HepG2 (cell line): ENCODE measurements at regions not wholly inside any gene's neighbourhood (a gene's known extent, or its start where the extent isn't known, plus 50 kb on each side); places are given as distances from the start of the nearest gene placed in this dataset.

Source experiments
- ATAC-seq: fragments of 200-7000 bp; cut with Tn5 transposase; 3 replicates; pipeline ENCODE4 v1.9.1; 2020; ENCODE audit warnings: mild to moderate bottlenecking, moderate library complexity
- BruUV-seq: library from RNA; stranded (reverse); fragments of 400-500 nt; replicated peaks from 2 replicates; lab custom pipeline; 2021; lab: Mats Ljungman, UMichigan
- CTCF ChIA-PET: fragments of 300-600 bp; formaldehyde crosslinking; extraction: SDS; loops from one replicate; lab custom pipeline; 2021; ENCODE audit warnings: low total read pairs, inconsistent platforms, low intra/inter-chr PET ratio; lab: Yijun Ruan, JAX
- POLR2A ChIA-PET: fragments of 350-600 bp; sonication (Branson Sonifier 250); formaldehyde crosslinking; loops from one replicate; lab custom pipeline; 2020; ENCODE audit warnings: antibody characterized with exemption, inconsistent platforms; lab: Yijun Ruan, JAX
- DNase-seq: peaks from one replicate; pipeline ENCODE4 v3.0.0-alpha.2; 2015; ENCODE audit warnings: low spot score
- FAIRE-seq: peaks from 3 replicates; lab custom pipeline; 2011; peaks lifted over from hg19 to GRCh38; lab: Jason Lieb, UNC
- H2AFZ ChIP-seq: one replicate; pipeline ENCODE4 v1.6.1; 2011; ENCODE audit warnings: low read length, inconsistent platforms
- H3K27ac ChIP-seq: fragments of 300-600 bp; 3 replicates; pipeline ENCODE4 v1.8.0; 2011; ENCODE audit warnings: mixed run types, mild to moderate bottlenecking, mixed read lengths, low read length, inconsistent platforms; ENCODE audit not compliant: insufficient read depth; ENCODE audit errors: extremely low read length
- H3K27me3 ChIP-seq, 2 experiments: fragments of 200-600 bp in 1 of 2; 2 replicates in 1 of 2; 3 replicates in 1 of 2; pipeline versions ENCODE4 v1.6.0 to v1.8.0; 2011; ENCODE audit warnings: low read length in 2 of 2, mild to moderate bottlenecking in 2 of 2, moderate library complexity in 2 of 2, inconsistent platforms in 1 of 2; ENCODE audit not compliant: insufficient read depth in 2 of 2, control insufficient read depth in 1 of 2
- H3K36me3 ChIP-seq, 2 experiments: fragments of 200-600 bp in 1 of 2; replicated peaks in 1 of 2; 2 replicates in 1 of 2; 3 replicates in 1 of 2; pipeline versions ENCODE4 v1.5.1 to v1.8.0; 2011; ENCODE audit warnings: low read length in 2 of 2, inconsistent platforms in 1 of 2; ENCODE audit not compliant: insufficient read depth in 2 of 2, control insufficient read depth in 1 of 2
- H3K4me1 ChIP-seq: 2 replicates; pipeline ENCODE4 v1.5.1; 2012; ENCODE audit warnings: low read length, inconsistent platforms; ENCODE audit not compliant: insufficient read depth
- H3K4me2 ChIP-seq: 2 replicates; pipeline ENCODE4 v1.6.0; 2011; ENCODE audit warnings: low read depth, low read length, inconsistent platforms
- H3K4me3 ChIP-seq, 3 experiments: fragments of 200-600 bp in 1 of 3; sonication (generic), shearing (Covaris generic) in 1 of 3; replicated peaks in 1 of 3; 2 replicates each; pipeline ENCODE4 v1.5.1; 2011 to 2016; ENCODE audit warnings: low read length in 3 of 3, inconsistent platforms in 2 of 3, low read depth in 2 of 3, mild to moderate bottlenecking in 2 of 3, control low read depth in 1 of 3, mixed read lengths in 1 of 3; ENCODE audit not compliant: insufficient read depth in 1 of 3
- H3K79me2 ChIP-seq: one replicate; pipeline ENCODE4 v1.6.1; 2011; ENCODE audit warnings: low read length, inconsistent platforms; ENCODE audit not compliant: insufficient read depth
- H3K9ac ChIP-seq: 2 replicates; pipeline ENCODE4 v1.6.0; 2011; ENCODE audit warnings: mild to moderate bottlenecking, low read depth, low read length, inconsistent platforms; ENCODE audit not compliant: insufficient read depth
- H3K9me3 ChIP-seq: 2 replicates; pipeline ENCODE4 v1.5.1; 2012; ENCODE audit warnings: mild to moderate bottlenecking, low read length
- H4K20me1 ChIP-seq: 2 replicates; pipeline ENCODE4 v1.6.0; 2011; ENCODE audit warnings: inconsistent platforms, mild to moderate bottlenecking, low read length, moderate library complexity; ENCODE audit not compliant: insufficient read depth
- AGO1 ChIP-seq: fragments of 200-400 bp; formaldehyde crosslinking; IDR thresholded peaks from 2 replicates; pipeline ENCODE4 v1.6.1; 2017; ENCODE audit warnings: mild to moderate bottlenecking, low read depth, low read length, moderate library complexity; ENCODE audit not compliant: poor library complexity, severe bottlenecking
- DRAP1 ChIP-seq: IDR thresholded peaks from 2 replicates; pipeline ENCODE4 v1.6.1; 2016; ENCODE audit warnings: missing genetic modification reagents, missing compliant biosample characterization
- E2F1 ChIP-seq: sonication (generic); formaldehyde crosslinking; IDR thresholded peaks from 2 replicates; pipeline ENCODE4 v1.5.0; 2020; ENCODE audit warnings: missing genetic modification reagents
- HOXA3 ChIP-seq: sonication (generic); formaldehyde crosslinking; IDR thresholded peaks from 2 replicates; pipeline ENCODE4 v1.5.0; 2020; ENCODE audit warnings: missing genetic modification reagents
- IRF9 ChIP-seq: sonication (generic); formaldehyde crosslinking; IDR thresholded peaks from 2 replicates; pipeline ENCODE4 v1.8.0; 2022; ENCODE audit warnings: missing genetic modification reagents, mild to moderate bottlenecking, borderline replicate concordance
- MLX ChIP-seq: IDR thresholded peaks from 2 replicates; pipeline ENCODE4 v1.6.1; 2016
- MLXIP ChIP-seq: sonication (generic); formaldehyde crosslinking; IDR thresholded peaks from 2 replicates; pipeline ENCODE4 v1.9.0; 2021; ENCODE audit warnings: missing genetic modification reagents, borderline replicate concordance
- NFATC3 ChIP-seq: sonication (generic); formaldehyde crosslinking; IDR thresholded peaks from 2 replicates; pipeline ENCODE4 v1.5.1; 2020; ENCODE audit warnings: mild to moderate bottlenecking, missing genetic modification reagents
- NFE2L2 ChIP-seq: fragments of 150-350 bp; IDR thresholded peaks from 2 replicates; pipeline ENCODE4 v1.6.1; 2014; ENCODE audit warnings: low read length
- PHB2 ChIP-seq: fragments of 450-650 bp; IDR thresholded peaks from 2 replicates; pipeline ENCODE4 v1.6.1; 2018; ENCODE audit not compliant: partially characterized antibody
- SOX6 ChIP-seq, 2 experiments: fragments of 450-650 bp in 1 of 2; sonication (generic) in 1 of 2; formaldehyde crosslinking in 1 of 2; IDR thresholded peaks; 2 replicates each; pipeline versions ENCODE4 v1.4.0 to v1.6.1; 2017 to 2020; ENCODE audit warnings: antibody characterized with exemption in 1 of 2, mild to moderate bottlenecking in 1 of 2, missing genetic modification reagents in 1 of 2
- TEAD3 ChIP-seq: optimal IDR thresholded peaks from 2 replicates; pipeline ENCODE3; 2016; ENCODE audit warnings: borderline replicate concordance
- ZNF260 ChIP-seq: sonication (generic); formaldehyde crosslinking; IDR thresholded peaks from 2 replicates; pipeline ENCODE4 v1.4.0; 2020; ENCODE audit warnings: missing genetic modification reagents, low read depth, mild to moderate bottlenecking, borderline replicate concordance
- ZNF263 ChIP-seq: sonication (generic); formaldehyde crosslinking; IDR thresholded peaks from 2 replicates; pipeline ENCODE4 v1.4.0; 2020; ENCODE audit warnings: missing genetic modification reagents
- ZNF547 ChIP-seq: sonication (generic); formaldehyde crosslinking; IDR thresholded peaks from 2 replicates; pipeline ENCODE4 v1.5.1; 2020; ENCODE audit warnings: mild to moderate bottlenecking, missing genetic modification reagents
- ZNF567 ChIP-seq: sonication (generic); formaldehyde crosslinking; IDR thresholded peaks from 2 replicates; pipeline ENCODE4 v1.8.1; 2023; ENCODE audit warnings: mild to moderate bottlenecking, missing genetic modification reagents, borderline replicate concordance
- ZNF577 ChIP-seq: sonication (generic); formaldehyde crosslinking; IDR thresholded peaks from 2 replicates; pipeline ENCODE4 v1.4.0; 2020; ENCODE audit warnings: mild to moderate bottlenecking, low read depth, missing genetic modification reagents, borderline replicate concordance
- ZNF761 ChIP-seq: sonication (generic); formaldehyde crosslinking; conservative IDR thresholded peaks from 2 replicates; pipeline ENCODE4 v1.4.0; 2020; ENCODE audit warnings: mild to moderate bottlenecking, missing genetic modification reagents
- ZNF782 ChIP-seq: sonication (generic); formaldehyde crosslinking; IDR thresholded peaks from 2 replicates; pipeline ENCODE4 v1.4.0; 2020; ENCODE audit warnings: missing genetic modification reagents, mild to moderate bottlenecking, borderline replicate concordance
- WGBS: methylation state at CpG from one replicate; pipeline ENCODE4 v1.1.6; 2017; ENCODE audit warnings: low lambda C conversion rate; 5-methylcytosine and 5-hydroxymethylcytosine counted together
- in situ Hi-C: cut with HindIII; loops from 2 replicates; pipeline ENCODE4 v1.10.0; 2017; ENCODE audit warnings: low pct_unique_long_range_greater_than_20kb; ENCODE audit not compliant: extremely low pct_ligation_motif_present
- intact Hi-C: fragments of 100-400 bp; cut with micrococcal nuclease; formaldehyde crosslinking; loops from one replicate; pipeline ENCODE4 v1.10.0; 2022; ENCODE audit not compliant: unreplicated experiment

- no peak for TF ChIP-seq ZNF260
- no peak for TF ChIP-seq DRAP1
Observed at GRCh38 chr1:233523047-233523446, 90.9 kb upstream of the KCNK1 start (continued).

- no peaks in the 10 kb centered on the region for H3K36me3 ChIP-seq
- no peaks in the 10 kb centered on the region for H3K27me3 ChIP-seq
- H3K27ac ChIP-seq, result no peak overlapping the region
- in situ Hi-C loops (no loop called here), intact Hi-C loops (no loop called here)
- POLR2A ChIA-PET, result no interaction called here
- no peaks in the 10 kb centered on the region for H3K4me1 ChIP-seq
- CTCF ChIA-PET, result no interaction called here
- FAIRE-seq (no peak), DNase-seq (no peak), ATAC-seq (no peak)
- no peak overlapping the region for H3K4me2 ChIP-seq
- no TSS peak for BruUV-seq
- TF ChIP-seq AGO1, result no peak
- TF ChIP-seq TEAD3 (CRISPR knock-in tag), result no peak
- TF ChIP-seq MLX (CRISPR knock-in tag), result no peak
- no peak for TF ChIP-seq E2F1 (CRISPR knock-in tag)
- TF ChIP-seq NFE2L2, result no peak
- no peak for TF ChIP-seq ZNF263 (CRISPR knock-in tag)
- TF ChIP-seq ZNF782 (CRISPR knock-in tag), result no peak
- TF ChIP-seq ZNF567 (CRISPR knock-in tag), result no peak
- no peak for TF ChIP-seq HOXA3 (CRISPR knock-in tag)
- TF ChIP-seq IRF9, result no peak
- TF ChIP-seq ZNF761 (CRISPR knock-in tag), result no peak
- TF ChIP-seq NFATC3 (CRISPR knock-in tag), result no peak
- TF ChIP-seq SOX6 (IDR thresholded peaks at IDR 0.05), result no peak
- no peak for TF ChIP-seq SOX6 (CRISPR knock-in tag; IDR thresholded peaks at IDR 0.05)
- no peak for TF ChIP-seq ZNF577 (CRISPR knock-in tag)
- no peak for TF ChIP-seq MLXIP (CRISPR knock-in tag)
- TF ChIP-seq PHB2, result no peak
- no peak for TF ChIP-seq ZNF547 (CRISPR knock-in tag)
- H3K79me2 ChIP-seq, result no peaks in the 10 kb centered on the region
- no peaks in the 10 kb centered on the region for H4K20me1 ChIP-seq
- no peak overlapping the region for H2AFZ ChIP-seq
- H3K9me3 ChIP-seq, result peaks cover 30% of the 10 kb centered on the region
- no peak overlapping the region for H3K4me3 ChIP-seq
- no peak overlapping the region for H3K9ac ChIP-seq
- 23% methylated on average over 5 of the region's 5 CpGs for WGBS
Observed at GRCh38 chr1:233527818-233528217, 86.1 kb upstream of the KCNK1 start.
